Suprapubic skin (tissue), 4 donors: ENCODE measurements at regions not wholly inside any gene's neighbourhood (a gene's known extent, or its start where the extent isn't known, plus 50 kb on each side); places are given as distances from the start of the nearest gene placed in this dataset.

Source experiments
- EP300 ChIP-seq: sonication (generic); formaldehyde crosslinking; IDR thresholded peaks from one replicate; pipeline ENCODE4 v1.6.1; 2017; ENCODE audit warnings: antibody characterized with exemption
- POLR2A ChIP-seq, 2 donors: fragments of 450-650 bp; IDR thresholded peaks; one replicate each; pipeline ENCODE4 v1.6.1; 2017; ENCODE audit warnings: antibody characterized with exemption in 2 of 2, mild to moderate bottlenecking in 2 of 2, moderate library complexity in 2 of 2
- POLR2AphosphoS5 ChIP-seq, 3 donors: sonication (generic); formaldehyde crosslinking; IDR thresholded peaks; one replicate each; pipeline ENCODE4 v1.6.1; 2017; ENCODE audit warnings: antibody characterized with exemption in 3 of 3
- TF ChIP-seq, protein P1 (sequence below), 2 donors: fragments of 200-600 bp in 1 of 2; fragments of 450-650 bp in 1 of 2; sonication (generic) in 1 of 2; IDR thresholded peaks; one replicate each; pipeline ENCODE4 v1.5.1; 2016 to 2019; ENCODE audit warnings: antibody characterized with exemption in 2 of 2, mild to moderate bottlenecking in 1 of 2, moderate library complexity in 1 of 2

DNA sequence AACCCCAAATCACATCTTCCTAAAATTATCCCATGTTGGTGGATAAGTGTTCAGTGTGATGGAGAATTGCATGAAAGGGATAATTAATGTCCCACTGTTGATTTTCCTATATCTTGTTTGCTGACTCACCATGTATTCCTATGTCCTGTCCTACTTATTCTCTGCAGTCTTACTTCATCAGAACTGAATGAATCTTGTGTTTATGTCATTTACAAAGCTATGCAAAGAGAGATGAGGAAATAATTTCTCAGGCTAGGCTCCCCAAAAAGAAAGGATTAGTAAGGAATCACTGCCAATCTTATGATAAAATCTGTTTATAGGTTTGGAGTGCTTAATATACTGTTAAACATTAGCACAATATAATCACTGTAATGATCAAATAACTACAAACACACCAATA, 360.8 kb downstream of the CRPPA start:
- TF ChIP-seq POLR2A (IDR thresholded peaks at IDR 0.05), result no peak
- TF ChIP-seq POLR2AphosphoS5 (IDR thresholded peaks at IDR 0.05), result no peak
- no peak for TF ChIP-seq EP300
- TF ChIP-seq, protein P1, sequence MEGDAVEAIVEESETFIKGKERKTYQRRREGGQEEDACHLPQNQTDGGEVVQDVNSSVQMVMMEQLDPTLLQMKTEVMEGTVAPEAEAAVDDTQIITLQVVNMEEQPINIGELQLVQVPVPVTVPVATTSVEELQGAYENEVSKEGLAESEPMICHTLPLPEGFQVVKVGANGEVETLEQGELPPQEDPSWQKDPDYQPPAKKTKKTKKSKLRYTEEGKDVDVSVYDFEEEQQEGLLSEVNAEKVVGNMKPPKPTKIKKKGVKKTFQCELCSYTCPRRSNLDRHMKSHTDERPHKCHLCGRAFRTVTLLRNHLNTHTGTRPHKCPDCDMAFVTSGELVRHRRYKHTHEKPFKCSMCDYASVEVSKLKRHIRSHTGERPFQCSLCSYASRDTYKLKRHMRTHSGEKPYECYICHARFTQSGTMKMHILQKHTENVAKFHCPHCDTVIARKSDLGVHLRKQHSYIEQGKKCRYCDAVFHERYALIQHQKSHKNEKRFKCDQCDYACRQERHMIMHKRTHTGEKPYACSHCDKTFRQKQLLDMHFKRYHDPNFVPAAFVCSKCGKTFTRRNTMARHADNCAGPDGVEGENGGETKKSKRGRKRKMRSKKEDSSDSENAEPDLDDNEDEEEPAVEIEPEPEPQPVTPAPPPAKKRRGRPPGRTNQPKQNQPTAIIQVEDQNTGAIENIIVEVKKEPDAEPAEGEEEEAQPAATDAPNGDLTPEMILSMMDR (IDR thresholded peaks at IDR 0.05), result no peak
